ENCODE measurements at regions not wholly inside any gene's neighbourhood (a gene's known extent, or its start where the extent isn't known, plus 50 kb on each side); places are given as distances from the start of the nearest gene placed in this dataset.

GRCh38 chr20:48236000-48236970 lies 451.0 kb upstream of the SULF2 start:
- TF ChIP-seq CTCF (IDR thresholded peaks at IDR 0.05) (no peak), POLR2A (IDR thresholded peaks at IDR 0.05) (no peak)
